HFFc6 (cell line): ENCODE measurements at regions not wholly inside any gene's neighbourhood (a gene's known extent, or its start where the extent isn't known, plus 50 kb on each side); places are given as distances from the start of the nearest gene placed in this dataset.

Source experiments
- DNase-seq: peaks from one replicate; pipeline ENCODE4 v3.0.0-alpha.2; 2018
- H3K27ac Mint-ChIP-seq: 2 replicates; pipeline ENCODE4 v1.8.0; 2020; ENCODE audit warnings: mild to moderate bottlenecking, mixed read lengths
- H3K27me3 Mint-ChIP-seq: 2 replicates; pipeline ENCODE4 v1.8.0; 2021; ENCODE audit warnings: mild to moderate bottlenecking, moderate library complexity, mixed read lengths; ENCODE audit not compliant: insufficient read depth
- H3K36me3 Mint-ChIP-seq: 2 replicates; pipeline ENCODE4 v1.8.0; 2021; ENCODE audit warnings: low read depth, mixed read lengths
- H3K4me1 Mint-ChIP-seq: 2 replicates; pipeline ENCODE4 v1.8.0; 2020; ENCODE audit warnings: low read depth, mixed read lengths
- H3K4me3 Mint-ChIP-seq: 2 replicates; pipeline ENCODE4 v1.8.0; 2020; ENCODE audit warnings: mild to moderate bottlenecking, moderate library complexity, mixed read lengths
- H3K9me3 Mint-ChIP-seq: 2 replicates; pipeline ENCODE4 v1.8.0; 2020; ENCODE audit warnings: mild to moderate bottlenecking, mixed read lengths
- TF ChIP-seq, protein P1 (sequence below): fragments of 200-600 bp; sonication (generic); IDR thresholded peaks from 2 replicates; pipeline ENCODE4 v1.5.0; 2021; ENCODE audit warnings: antibody characterized with exemption, mild to moderate bottlenecking

- TF ChIP-seq, protein P1, sequence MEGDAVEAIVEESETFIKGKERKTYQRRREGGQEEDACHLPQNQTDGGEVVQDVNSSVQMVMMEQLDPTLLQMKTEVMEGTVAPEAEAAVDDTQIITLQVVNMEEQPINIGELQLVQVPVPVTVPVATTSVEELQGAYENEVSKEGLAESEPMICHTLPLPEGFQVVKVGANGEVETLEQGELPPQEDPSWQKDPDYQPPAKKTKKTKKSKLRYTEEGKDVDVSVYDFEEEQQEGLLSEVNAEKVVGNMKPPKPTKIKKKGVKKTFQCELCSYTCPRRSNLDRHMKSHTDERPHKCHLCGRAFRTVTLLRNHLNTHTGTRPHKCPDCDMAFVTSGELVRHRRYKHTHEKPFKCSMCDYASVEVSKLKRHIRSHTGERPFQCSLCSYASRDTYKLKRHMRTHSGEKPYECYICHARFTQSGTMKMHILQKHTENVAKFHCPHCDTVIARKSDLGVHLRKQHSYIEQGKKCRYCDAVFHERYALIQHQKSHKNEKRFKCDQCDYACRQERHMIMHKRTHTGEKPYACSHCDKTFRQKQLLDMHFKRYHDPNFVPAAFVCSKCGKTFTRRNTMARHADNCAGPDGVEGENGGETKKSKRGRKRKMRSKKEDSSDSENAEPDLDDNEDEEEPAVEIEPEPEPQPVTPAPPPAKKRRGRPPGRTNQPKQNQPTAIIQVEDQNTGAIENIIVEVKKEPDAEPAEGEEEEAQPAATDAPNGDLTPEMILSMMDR, result no peak
- Mint-ChIP-seq H3K4me3 (no peak overlapping the region), H3K9me3 (no peaks in the 10 kb centered on the region), H3K4me1 (no peaks in the 10 kb centered on the region), H3K27ac (no peak overlapping the region), H3K36me3 (no peaks in the 10 kb centered on the region), H3K27me3 (peaks cover 21% of the 10 kb centered on the region)
- DNase-seq, result no peak
Observed at GRCh38 chr11:64498136-64498535, 57.6 kb upstream of the SLC22A11 start.

GRCh38 chr11:64499261-64500004, 56.3 kb upstream of the SLC22A11 start:
- H3K4me1 Mint-ChIP-seq, result no peaks in the 10 kb centered on the region
- no peak overlapping the region for H3K4me3 Mint-ChIP-seq
- TF ChIP-seq, protein P1, result no peak
- no peak overlapping the region for H3K27ac Mint-ChIP-seq
- peaks cover 18% of the 10 kb centered on the region for H3K27me3 Mint-ChIP-seq
- H3K9me3 Mint-ChIP-seq, result peaks cover 2% of the 10 kb centered on the region
- DNase-seq, result no peak
- H3K36me3 Mint-ChIP-seq, result no peaks in the 10 kb centered on the region; the same call in none of the 2 replicates

DNA sequence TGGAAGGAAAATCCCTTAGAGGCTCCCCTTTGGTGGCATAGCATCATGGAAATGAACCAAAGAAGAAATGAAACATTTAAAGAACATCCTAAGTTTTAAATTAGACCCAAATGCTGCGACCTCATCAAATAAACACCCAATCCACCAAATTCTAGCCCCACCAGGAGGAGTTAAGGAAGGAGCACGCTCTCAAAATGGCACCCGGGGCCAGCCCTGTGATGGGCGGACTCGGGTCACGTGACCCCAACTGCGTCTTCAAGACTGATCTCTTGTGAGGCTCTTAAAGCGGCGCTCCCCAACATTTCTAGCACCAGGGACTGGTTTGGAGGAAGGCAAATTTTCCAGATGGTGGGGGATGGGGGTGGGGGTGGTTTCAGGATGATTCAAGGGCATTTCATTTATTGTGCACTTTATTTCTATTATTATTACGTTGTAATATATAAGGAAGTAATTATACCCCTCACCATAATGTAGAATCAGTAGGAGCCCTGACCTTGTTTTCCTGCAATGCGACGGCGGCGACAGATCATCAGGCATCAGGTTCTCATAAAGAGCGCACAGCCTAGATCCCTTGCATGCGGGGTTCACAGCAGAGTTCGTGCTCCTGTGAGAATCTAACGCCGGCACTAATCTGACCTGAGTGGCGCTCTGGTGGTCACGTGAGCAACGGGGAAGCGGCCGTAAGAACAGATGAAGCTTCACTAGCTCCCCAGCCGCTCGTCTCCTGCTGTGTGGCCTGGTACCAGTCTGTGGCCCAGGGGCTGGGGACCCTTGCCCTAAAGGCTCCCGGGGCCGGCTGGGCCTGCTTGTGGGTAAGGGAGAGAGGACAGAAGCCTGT, 55.3 kb upstream of the SLC22A11 start:
- Mint-ChIP-seq H3K9me3 (peaks cover 11% of the 10 kb centered on the region), H3K27me3 (peaks cover 21% of the 10 kb centered on the region), H3K36me3 (no peaks in the 10 kb centered on the region; the same call in none of the 2 replicates), H3K4me3 (no peak overlapping the region), H3K27ac (no peak overlapping the region), H3K4me1 (no peaks in the 10 kb centered on the region)
- DNase-seq, result no peak
- TF ChIP-seq, protein P1, result no peak

- peaks cover 12% of the 10 kb centered on the region for H3K9me3 Mint-ChIP-seq
- TF ChIP-seq, protein P1, result no peak
- DNase-seq, result no peak
- H3K27ac Mint-ChIP-seq, result no peak overlapping the region
- H3K4me1 Mint-ChIP-seq, result no peaks in the 10 kb centered on the region
- peaks cover 21% of the 10 kb centered on the region for H3K27me3 Mint-ChIP-seq
- no peak overlapping the region for H3K4me3 Mint-ChIP-seq
- no peaks in the 10 kb centered on the region; the same call in none of the 2 replicates for H3K36me3 Mint-ChIP-seq
Observed at GRCh38 chr11:64501500-64502427, 54.0 kb upstream of the SLC22A11 start.

DNA sequence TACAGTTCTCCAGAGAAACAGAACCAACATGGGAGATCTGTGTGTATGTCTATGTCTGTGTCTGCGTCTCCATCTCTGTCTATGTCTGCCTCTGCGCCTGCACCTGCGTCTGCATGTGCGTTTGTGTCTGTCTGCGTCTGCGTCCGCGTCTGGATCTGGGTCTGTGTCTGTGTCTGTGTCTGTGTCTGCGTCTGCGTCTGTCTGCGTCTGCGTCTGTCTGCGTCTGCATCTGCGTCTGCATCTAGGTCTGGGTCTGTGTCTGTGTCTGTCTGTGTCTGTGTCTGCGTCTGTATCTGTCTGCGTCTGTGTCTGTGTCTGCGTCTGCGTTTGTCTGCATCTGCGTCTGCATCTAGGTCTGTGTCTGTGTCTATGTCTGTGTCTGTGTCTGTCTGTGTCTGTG, 53.1 kb upstream of the SLC22A11 start:
- Mint-ChIP-seq H3K27me3 (peaks cover 29% of the 10 kb centered on the region), H3K9me3 (peaks cover 12% of the 10 kb centered on the region), H3K4me3 (no peak overlapping the region), H3K27ac (no peak overlapping the region), H3K36me3 (no peaks in the 10 kb centered on the region; the same call in none of the 2 replicates), H3K4me1 (no peaks in the 10 kb centered on the region)
- no peak for DNase-seq
- TF ChIP-seq, protein P1, result no peak
